ENCODE measurements at regions not wholly inside any gene's neighbourhood (a gene's known extent, or its start where the extent isn't known, plus 50 kb on each side); places are given as distances from the start of the nearest gene placed in this dataset.
"Not testable (repeated sequence)": the region's sequence is repeated elsewhere in the genome, so short reads cannot be mapped to it uniquely, and the experiment has no call there.

DNA sequence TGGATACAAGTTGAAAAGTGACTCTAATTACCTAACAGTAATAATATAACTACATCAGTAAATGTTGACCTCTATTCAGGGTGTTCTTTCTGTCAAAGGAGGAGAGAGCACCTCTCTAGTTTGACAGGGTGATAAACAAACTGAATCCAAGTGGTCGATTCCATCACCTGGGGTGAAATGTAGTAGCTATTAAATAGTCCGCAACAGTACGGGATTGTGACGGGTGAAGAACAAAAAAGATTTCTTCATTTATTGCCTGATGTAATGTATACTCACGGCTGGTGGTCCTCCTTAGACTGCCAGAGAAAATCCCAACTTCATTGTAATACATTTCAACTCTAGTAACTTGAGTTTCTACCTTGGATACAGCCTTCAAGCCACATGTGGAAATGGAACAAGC lies 292.5 kb upstream of the CELF2 start:
- no peak for DNase-seq

DNA sequence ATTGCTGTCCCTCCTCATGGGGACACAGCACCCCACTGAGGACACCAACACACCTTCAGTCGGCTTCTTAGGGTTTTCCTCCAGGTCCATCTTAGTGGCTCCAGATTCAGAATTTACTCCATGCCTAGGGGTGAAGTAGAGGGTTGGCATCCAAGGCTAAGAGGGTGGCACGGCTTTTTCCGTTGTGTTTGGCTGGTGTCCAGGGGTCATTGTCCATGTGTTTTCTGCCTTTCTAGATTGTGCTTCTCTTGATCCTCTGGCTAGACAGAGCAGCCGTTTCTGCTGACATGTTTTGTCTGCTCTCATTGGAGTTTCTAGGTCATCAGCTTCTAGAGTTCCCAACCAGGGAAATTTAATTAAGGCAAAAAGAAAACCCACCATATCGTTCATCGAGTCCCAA lies 291.6 kb upstream of the CELF2 start:
- no peak for DNase-seq

DNA sequence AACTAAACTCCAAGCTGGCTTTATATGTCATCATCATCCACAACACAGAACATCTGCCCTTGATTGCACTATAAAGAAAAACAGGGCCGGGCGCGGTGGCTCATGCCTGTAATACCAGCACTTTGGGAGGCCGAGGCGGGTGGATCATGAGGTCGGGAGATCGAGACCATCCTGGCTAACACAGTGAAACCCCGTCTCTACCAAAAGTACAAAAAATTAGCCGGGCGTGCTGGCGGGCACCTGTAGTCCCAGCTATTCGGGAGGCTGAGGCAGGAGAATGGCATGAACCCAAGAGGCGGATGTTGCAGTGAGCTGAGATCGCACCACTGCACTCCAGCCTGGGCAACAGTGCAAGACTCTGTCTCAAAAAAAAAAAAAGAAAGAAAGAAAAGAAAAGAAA lies 290.3 kb upstream of the CELF2 start:
- not testable (repeated sequence) for DNase-seq

DNA sequence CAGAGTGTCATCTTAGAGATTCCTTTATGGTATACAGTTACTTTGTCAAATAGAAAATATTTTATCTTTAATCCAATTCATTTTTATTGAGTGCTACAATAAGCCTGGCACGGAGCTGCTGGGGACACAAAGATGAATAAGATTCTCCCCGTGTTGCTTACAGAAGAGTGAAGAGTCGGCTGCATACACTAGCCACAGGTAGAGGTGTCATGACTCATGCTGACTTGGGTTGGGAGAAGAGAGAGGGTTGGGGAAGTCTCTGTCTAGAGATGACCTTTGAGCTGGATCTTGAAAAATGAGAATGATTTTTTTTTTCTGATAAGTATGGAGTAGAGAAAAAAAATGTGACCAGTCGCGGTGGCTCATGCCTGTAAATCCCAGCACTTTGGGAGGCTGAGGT lies 289.9 kb upstream of the CELF2 start:
- DNase-seq = no peak

DNA sequence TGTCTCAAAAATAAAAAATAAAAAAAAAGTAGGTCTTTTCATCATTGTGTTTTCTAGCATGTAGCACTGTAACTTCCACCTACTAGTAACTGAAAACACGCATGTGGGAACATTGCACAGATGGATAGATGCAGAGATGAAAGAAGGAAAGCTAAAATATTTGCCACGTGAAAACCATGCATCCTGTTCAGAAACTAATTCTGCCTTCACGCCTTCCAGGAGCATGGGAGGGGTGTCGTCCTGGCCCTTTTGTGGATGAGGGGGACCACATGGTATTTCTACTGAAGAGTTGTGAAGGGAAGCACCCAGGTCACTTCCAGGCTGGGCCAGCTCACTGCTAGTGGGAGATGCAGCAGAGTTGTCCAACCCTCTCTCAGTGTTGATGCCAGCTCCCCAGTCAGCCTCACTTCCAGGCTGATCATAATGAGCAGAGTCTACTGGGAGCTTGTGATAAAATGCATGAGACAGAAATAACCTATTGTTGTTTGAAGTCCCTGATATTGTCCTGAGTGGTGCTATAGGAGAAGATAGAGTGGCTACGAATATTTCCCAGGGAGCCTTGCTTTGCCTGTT lies 287.1 kb upstream of the CELF2 start:
- no peak for DNase-seq

DNA sequence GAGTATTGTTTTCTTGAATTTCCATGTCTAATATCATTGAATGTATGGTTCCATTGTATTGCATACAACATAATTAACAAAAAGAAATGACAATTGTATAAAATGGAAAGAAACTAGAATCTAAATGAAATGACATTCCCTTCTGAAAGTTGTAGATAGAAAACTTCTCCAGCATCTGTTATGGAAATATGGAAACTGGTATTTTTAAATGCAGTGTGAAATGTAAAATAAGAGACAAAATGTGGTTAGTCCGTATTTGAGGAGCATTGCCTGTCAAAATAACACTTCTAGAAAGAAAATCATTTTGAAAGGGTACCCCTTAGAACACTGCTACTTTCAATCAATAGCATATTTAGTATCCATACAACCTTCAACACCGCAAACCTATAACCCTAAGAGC lies 286.3 kb upstream of the CELF2 start:
- no peak for DNase-seq

DNA sequence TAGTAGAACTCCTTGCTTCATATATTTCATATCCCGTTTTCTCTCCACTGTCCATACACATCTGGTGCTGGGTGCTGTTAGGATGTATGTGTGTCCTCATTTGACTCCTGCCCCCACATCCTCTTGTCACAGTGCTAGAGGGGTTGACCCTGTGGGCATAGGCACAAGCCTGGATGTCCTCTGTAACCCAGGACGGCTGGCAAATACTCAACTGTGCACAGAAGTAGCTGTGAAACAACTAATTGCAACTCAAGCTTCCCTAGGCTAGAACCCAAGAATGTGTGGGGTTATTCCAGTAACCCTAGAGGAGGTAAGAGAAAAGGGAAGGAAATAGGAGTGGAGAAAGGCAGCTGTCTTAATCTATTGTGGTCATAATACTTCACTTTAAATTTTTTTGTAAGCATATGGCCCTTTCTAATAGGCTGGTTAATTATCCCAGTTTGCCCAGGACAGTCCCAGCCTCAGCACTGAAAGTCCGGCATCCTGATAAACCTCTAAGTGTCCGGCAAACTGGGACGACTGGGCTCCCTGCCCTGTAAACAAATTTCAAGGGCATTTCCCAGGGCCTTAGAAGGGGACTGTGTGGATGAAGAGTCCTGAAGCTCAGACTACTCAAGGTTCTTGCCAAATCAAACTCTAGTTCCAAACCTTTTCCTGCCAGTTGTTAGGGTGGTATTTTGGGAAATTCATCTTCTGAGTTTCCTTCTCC lies 283.2 kb upstream of the CELF2 start:
- DNase-seq = no peak

DNA sequence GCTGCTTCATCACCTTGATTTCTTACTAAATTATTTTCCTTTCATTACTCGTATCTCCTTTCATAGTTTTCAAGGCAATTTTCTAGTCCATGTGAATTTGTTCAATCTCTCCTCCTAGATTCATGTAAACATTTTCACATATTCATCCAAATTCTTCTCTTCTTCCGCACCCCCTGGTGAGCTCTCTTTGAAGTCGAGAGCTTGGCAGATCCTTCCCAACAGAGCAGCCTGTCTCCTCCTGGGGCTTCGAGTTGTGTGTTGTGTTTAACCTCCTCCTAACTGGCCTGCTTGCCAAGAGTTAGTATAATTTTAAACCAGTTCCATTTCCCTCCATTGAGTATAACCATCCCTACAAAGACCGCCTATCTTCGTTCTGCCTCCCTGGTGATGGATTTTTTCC lies 272.4 kb upstream of the CELF2 start:
- DNase-seq = no peak

DNA sequence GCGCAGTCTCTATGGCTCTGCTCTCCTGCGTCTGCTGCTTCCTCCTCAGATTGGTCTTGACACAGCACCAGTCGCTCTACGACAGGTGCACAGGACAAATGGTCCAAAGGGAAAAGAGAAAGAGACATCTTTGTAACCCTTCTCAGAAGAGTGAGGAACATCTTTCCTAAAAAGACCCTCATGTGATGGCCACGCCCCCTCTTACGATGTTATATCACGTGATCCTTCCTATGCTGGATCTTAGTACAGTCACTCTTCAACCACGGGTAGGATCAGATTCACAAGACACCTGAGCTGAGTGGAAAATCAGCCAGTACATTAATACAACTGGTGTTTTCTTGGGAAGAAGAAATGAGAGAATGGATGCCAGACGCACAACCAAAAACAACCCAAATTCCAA lies 262.2 kb upstream of the CELF2 start:
- DNase-seq = no peak

DNA sequence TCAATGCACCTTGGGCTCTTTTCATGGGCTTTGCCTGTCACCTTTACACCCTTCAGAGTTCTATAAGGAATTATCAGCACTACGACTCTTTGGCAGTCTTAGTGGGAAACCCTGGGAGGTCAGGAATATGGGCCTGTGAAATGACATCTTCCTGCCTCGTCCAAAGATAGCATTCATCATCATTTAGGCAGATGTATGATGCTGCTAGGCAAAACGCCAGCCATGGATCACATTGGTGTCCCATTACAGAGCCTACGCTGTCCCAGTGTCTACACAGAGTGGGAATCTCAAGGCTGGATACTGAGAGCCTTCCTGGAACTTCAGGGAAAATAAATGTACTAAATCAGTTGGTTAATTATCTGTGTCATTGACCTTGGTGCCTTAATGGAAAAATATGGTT lies 259.4 kb upstream of the CELF2 start:
- DNase-seq = no peak

DNA sequence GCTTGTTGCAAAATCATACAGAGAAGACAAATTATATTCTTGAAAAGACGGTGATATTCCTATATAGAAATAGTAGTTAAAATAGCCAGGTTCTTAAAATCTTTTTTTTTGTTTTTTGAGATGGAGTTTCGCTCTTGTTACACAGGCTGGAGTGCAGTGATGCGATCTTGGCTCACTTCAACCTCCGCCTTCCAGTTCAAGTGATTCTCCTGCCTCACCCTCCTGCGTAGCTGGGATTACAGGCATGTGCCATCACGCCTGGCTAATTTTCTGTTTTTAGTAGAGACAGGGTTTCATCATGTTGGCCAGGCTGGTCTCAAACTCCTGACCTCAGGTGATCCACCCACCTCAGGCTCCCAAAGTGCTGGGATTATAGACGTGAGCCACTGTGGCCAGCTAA lies 257.9 kb upstream of the CELF2 start:
- DNase-seq = not testable (repeated sequence)

DNA sequence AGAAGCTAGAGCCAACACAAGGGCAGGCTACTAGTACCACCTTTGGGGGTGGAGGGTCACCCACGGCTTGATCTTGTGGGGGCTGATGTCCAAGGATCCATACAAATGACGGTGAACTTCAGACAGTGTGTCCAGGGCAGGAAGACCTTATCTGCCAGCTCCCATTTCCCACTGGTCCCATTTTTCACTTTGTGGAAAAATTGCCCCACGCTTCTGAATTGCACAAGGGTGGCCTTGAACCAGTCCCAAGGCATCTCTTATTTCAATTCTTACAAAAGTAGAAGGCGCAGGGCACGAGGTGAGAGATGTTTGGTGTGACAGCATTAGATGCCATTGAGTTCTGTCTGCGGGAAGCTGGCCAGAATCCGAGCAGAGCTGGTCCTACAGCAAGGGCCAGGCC lies 252.7 kb upstream of the CELF2 start:
- DNase-seq = no peak

DNA sequence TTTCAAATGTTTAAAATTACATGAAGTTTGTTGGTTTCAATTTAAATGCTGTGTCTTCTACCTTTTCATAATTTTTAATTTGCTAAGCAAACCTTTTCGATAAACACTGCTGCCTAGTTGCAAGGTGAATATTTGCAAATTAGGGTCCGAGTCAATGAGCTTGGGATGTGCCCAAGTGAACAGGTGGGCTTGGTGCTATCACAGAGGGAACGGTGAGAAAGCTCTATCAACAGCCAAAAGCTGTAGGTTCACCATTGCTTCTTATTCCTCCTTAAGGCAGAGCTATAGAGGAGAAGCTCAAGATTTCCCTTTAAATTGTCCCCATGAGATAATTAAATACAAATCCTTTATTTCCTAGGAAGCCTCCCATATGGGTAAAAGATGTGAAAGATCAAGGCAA lies 245.3 kb upstream of the CELF2 start:
- no peak for DNase-seq

DNA sequence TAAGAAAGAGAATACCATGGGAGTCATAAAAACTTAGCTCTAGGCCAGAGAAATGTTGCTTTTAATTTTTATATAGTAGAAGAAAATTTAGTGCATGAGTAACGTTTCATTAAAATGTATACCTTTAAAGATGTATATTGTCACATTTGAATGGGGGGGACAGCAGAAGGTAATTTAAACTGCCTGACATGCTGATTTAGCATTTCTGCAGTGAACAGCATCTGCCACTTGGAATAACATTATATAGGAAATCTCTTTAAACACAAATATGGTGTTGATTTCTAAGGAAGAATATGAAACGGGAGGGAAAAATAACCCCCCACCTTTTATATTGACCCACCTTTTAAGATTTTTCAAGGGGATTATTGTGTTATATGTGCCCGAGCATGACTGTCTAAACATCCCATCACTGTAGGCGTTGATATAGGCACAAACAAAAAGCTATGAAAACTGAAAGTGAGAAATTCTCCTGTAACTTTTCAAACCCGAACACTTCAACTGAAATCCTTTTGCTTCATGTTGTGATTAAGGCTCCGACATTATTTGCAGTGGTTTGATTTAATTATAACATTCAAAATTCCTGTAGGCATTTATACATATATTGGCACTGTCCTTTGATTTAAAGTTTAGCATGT lies 244.7 kb upstream of the CELF2 start:
- DNase-seq = no peak

DNA sequence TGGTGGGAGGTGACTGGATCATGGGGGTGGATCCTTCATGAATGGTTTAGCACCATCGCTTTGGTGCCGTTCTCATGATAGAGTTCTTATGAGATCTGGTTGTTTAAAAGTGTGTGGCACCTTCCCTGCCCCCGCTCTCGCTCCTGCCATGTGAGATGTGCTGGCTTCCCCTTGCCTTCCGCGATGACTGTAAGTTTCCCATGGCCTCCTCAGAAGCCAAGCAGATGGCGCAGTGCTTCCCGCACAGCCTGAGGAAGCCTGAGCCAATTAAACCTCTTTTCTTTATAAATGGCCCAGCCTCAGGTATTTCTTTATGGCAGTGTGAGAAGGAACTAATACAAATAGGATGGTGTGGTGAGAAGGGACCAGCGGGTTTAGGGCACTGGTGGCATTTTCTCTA lies 243.3 kb upstream of the CELF2 start:
- DNase-seq = no peak

DNA sequence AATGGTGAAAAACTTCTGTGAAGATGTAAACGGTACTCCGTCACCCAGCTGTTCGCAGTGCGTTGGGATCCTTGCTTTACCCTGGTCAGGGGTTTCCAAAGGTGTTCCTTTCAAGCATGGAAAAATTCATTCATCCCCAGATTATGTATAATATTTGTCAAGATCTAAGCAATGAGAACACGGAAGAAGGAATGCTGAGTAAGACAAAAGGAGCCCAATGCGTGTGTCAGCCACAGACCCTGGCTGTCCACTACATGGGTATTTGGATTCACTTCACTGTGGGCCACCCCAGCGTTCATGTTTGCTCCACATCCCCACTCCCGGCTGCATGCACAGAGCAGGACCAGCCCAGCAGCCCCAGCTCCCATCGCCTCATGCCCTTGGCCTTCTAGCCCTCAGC lies 241.3 kb upstream of the CELF2 start:
- no peak for DNase-seq

DNA sequence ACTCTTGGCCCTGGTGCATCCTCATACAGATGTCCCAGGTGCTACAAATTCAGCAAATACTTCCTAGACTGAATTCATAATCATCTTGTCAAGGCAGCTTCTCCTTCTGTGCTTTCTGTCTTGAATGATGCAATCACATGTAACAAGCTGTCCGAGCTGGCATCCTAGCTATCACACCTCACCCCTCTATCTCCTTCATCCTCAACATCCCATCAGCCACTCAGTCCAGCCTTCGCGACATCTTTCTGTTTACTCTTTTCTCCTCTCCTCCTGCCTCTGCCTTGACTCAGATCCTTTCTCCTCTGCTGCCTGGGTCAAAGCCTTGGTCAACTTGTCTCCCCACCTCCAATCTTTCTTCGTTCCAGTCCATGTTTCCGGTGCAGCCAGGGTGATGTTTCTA lies 240.4 kb upstream of the CELF2 start:
- no peak for DNase-seq

DNA sequence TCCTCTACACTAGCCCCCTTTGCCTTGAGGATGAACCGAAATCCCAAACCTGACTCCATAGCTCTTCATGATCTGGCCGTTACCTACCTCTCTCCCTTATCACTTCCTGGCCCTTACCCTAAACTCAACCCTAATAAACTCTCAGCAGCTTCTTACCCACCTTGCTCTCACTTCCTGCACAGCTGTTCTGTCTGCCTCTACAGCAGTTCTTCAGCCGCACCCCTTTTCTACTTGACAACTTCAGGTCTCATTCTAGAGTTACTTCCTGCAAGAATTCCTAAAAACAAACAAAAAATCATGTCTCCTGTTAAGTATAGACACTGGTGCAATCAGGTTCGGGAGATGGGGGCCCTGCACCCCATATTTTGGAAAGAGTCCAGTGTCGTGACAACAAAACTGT lies 239.9 kb upstream of the CELF2 start:
- no peak for DNase-seq

DNA sequence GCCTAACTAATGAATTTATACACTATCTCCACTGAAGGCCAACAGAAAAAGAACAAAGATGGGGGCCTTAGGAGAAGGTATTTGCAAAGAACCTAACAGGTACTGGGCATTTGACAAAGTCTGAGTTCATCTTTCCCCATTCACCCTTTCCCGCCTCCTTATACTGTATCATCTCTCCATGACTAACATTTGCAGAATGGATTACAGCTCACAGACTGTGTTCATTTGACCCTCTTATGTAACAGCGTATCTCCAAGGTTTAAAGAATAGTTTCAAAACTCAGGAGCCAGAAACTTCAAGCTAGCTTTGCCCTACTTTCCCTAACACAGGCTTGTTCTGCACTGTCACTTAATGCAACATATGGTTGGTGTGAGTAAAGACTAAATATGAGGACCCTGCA lies 238.7 kb upstream of the CELF2 start:
- DNase-seq = no peak

DNA sequence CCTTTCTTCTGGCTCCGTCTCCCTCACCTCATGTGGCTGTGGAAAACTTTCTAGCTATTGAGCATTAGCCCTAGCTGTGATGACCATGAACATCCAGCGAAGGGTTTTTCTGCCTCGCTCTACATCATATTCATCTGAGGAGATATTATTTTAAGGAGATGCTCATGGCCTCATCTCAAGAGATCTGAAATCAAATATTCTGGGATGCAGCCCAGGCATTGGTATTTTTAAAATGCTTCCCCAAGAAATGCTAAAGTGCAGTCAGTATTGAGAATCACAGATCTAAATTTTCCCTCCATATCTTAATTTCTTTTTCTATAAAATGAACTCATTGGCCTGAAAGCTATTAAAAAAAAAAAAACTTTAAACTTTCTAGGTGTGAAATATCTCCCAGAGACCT lies 238.2 kb upstream of the CELF2 start:
- DNase-seq = no peak

DNA sequence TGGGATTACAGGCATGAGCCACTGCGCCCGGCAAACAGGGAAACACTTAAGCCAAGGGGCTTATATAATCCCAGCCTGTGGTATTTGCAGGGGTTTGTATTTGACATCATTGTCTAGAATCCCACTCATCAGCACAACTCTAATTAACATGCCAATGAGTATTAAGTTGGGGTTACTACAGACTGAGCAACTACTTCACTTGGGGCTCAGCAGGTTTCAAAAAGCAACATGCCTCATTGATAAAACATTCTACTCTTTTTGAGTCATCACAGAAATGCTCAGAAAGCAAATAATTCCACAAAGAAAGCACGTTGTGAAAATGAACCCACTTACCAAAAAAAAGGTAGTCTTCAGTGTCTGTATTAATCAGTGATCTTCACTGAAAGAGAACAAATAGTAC lies 236.9 kb upstream of the CELF2 start:
- no peak for DNase-seq

DNA sequence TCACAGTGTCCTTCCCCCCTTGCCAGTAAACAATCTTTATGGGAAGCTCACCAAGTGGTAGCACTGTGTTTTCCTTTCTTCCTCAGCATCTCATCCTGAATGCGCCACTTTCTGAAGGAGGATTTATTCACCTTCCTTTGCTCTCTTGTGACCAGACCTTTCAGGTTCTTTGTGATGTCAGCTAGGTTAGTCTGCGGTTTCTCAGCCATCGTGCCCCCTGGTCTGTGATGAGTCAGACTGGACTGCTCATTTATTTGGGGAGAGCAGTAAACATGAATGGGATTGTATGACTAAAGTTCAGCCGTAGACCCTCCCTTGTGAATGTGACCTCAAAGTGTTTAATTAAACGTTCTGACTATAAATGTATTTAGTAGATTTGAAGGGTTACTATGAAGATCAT lies 235.1 kb upstream of the CELF2 start:
- no peak for DNase-seq

DNA sequence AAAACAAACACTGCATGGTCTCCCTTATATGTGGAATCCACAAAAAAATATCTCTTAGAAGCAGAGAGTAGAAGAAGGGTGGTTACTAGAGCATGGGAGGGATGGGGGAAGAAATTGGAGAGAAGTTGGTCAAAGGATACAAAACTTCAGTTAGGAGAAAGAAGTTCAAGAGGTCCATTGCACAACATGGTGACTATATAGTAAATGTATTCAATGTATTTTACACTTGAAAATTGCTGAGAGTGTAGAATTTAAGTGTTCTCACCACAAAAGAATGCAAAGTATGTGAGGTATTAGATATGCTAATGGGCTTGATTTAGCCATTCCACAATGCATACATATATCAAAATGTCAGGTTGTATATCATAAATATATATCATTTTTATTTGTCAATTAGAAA lies 232.0 kb upstream of the CELF2 start:
- DNase-seq = no peak

DNA sequence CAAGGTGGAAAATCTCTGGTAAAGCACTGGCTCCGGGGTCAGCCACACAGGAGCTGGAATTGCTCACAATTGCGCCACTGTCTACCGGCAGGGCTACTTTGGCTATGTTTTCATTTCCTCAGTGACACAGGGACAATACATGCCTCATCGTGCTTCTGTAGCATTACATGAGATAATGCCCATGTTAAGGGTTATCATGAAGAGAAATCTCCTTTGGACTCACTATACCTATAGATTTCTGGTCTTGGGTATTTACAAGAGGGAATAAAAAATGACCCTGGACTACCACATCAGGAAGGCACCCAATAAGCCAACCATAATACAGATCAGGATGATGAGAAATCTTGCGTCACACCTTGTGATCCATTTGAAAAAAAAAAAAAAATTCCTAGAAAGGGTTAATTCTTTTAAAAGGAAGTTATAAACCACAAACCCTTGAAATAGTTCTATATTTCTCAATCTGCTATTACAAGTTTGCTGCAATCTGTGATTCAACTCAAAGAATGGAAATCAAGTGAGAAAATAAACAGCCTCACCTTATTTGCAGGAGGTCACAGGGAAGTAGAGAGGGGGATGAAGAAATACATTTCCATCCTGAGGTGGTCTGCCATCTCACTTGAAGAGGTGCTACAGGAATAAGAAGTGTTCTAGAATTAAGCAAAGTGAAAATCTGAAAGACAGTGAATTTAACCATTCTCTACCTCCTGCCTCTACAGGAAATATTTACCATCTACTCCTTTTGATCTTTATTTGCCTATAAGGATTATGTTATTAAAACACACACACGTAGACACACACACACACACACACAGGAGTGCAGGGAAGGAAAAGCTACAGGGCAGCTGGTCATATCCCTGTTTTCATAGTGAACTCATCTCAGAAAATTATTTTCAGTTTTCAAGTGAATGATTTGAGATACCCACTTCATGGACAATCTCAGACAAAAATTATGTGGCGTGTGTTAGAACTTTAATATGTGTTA lies 231.3 kb upstream of the CELF2 start:
- DNase-seq = no peak
